A549 (cell line): ENCODE measurements at regions not wholly inside any gene's neighbourhood (a gene's known extent, or its start where the extent isn't known, plus 50 kb on each side); places are given as distances from the start of the nearest gene placed in this dataset.

Experiments used
- ATAC-seq, 2 experiments: fragments of 200-7000 bp in 1 of 2; fragments of >200 bp in 1 of 2; cut with Nextera tagmentation in 1 of 2; cut with Tn5 transposase in 1 of 2; 3 replicates each; pipeline versions ENCODE4 v1.8.0 to v1.9.1; 2018 to 2020; ENCODE audit warnings: mild to moderate bottlenecking in 1 of 2, moderate library complexity in 1 of 2
- CTCF ChIA-PET: fragments of 300-600 bp; sonication (Branson Sonifier 250); formaldehyde crosslinking; extraction: SDS; loops from one replicate; lab custom pipeline; 2021; ENCODE audit warnings: antibody characterized with exemption, inconsistent platforms; lab: Yijun Ruan, JAX
- POLR2A ChIA-PET: fragments of 350-600 bp; formaldehyde crosslinking; extraction: SDS; loops from one replicate; lab custom pipeline; 2021; ENCODE audit warnings: antibody characterized with exemption, inconsistent platforms; lab: Yijun Ruan, JAX
- DNase-seq, 2 experiments: peaks; one replicate each; pipeline versions ENCODE4 v3.0.0 to v3.0.0-alpha.2; 2011 to 2016; ENCODE audit warnings: low read depth in 1 of 2, low spot score in 1 of 2
- FAIRE-seq: peaks from 2 replicates; lab custom pipeline; 2011; peaks lifted over from hg19 to GRCh38; lab: Jason Lieb, UNC
- H3K27ac ChIP-seq, 2 experiments: fragments of >200 bp; sonication (Bioruptor Twin); formaldehyde crosslinking; 3 replicates each; pipeline ENCODE4 v1.5.1; 2016 to 2017
- H3K4me1 ChIP-seq: fragments of >200 bp; sonication (Bioruptor Twin); formaldehyde crosslinking; 3 replicates; pipeline ENCODE4 v1.6.1; 2016
- H3K4me2 ChIP-seq: fragments of >200 bp; sonication (Bioruptor Twin); formaldehyde crosslinking; 3 replicates; pipeline ENCODE4 v1.6.1; 2016
- H3K4me3 ChIP-seq: fragments of >200 bp; sonication (Bioruptor Twin); formaldehyde crosslinking; 3 replicates; pipeline ENCODE4 v1.5.1; 2016
- H3K9me3 ChIP-seq: fragments of >200 bp; sonication (Bioruptor Twin); formaldehyde crosslinking; 3 replicates; pipeline ENCODE4 v1.6.1; 2016
- CBX2 ChIP-seq: fragments of 200-600 bp; sonication (generic); IDR thresholded peaks from 2 replicates; pipeline ENCODE4 v1.6.1; 2016; ENCODE audit warnings: low read depth, mild to moderate bottlenecking, borderline replicate concordance
- CBX8 ChIP-seq: fragments of 200-600 bp; sonication (generic); IDR thresholded peaks from 2 replicates; pipeline ENCODE4 v1.6.1; 2016
- CEBPB ChIP-seq, 2 experiments: fragments of >200 bp in 1 of 2; sonication (Bioruptor Twin) in 1 of 2; formaldehyde crosslinking in 1 of 2; IDR thresholded peaks; 2 replicates each; pipeline ENCODE4 v1.6.1; 2012 to 2016
- CHD4 ChIP-seq: fragments of 200-600 bp; sonication (generic); IDR thresholded peaks from 2 replicates; pipeline ENCODE4 v1.6.1; 2016; ENCODE audit warnings: antibody characterized with exemption, mild to moderate bottlenecking, borderline replicate concordance
- EP300 ChIP-seq, 2 experiments: fragments of >200 bp; sonication (Bioruptor Twin); formaldehyde crosslinking; IDR thresholded peaks; 2 replicates in 1 of 2; 3 replicates in 1 of 2; pipeline ENCODE4 v1.6.1; 2016 to 2017
- ESRRA ChIP-seq: fragments of 150-350 bp; IDR thresholded peaks from 2 replicates; pipeline ENCODE4 v1.6.1; 2014; ENCODE audit warnings: mild to moderate bottlenecking, low read length, borderline replicate concordance
- FOSL2 ChIP-seq, 2 experiments: fragments of 450-650 bp in 1 of 2; fragments of >200 bp in 1 of 2; sonication (Bioruptor Twin) in 1 of 2; formaldehyde crosslinking; IDR thresholded peaks; 2 replicates each; pipeline versions ENCODE4 v1.5.0 to v1.6.1; 2016 to 2020; ENCODE audit warnings: mild to moderate bottlenecking in 1 of 2, moderate library complexity in 1 of 2
- FOXS1 ChIP-seq: fragments of 250-450 bp; sonication (Bioruptor Pico); IDR thresholded peaks from 2 replicates; pipeline ENCODE4 v1.5.0; 2020; ENCODE audit warnings: mild to moderate bottlenecking, moderate library complexity
- HDAC2 ChIP-seq: fragments of 200-600 bp; sonication (generic); IDR thresholded peaks from 2 replicates; pipeline ENCODE4 v1.6.1; 2016
- HEYL ChIP-seq: fragments of 250-450 bp; sonication (Bioruptor Pico); IDR thresholded peaks from 2 replicates; pipeline ENCODE4 v1.8.0; 2021; ENCODE audit warnings: mild to moderate bottlenecking, moderate library complexity
- HOXA7 ChIP-seq: fragments of 250-450 bp; sonication (Bioruptor Pico); IDR thresholded peaks from 2 replicates; pipeline ENCODE4 v1.5.0; 2020; ENCODE audit warnings: mild to moderate bottlenecking, moderate library complexity
- HOXB13 ChIP-seq: fragments of 250-450 bp; sonication (Bioruptor Pico); IDR thresholded peaks from 2 replicates; pipeline ENCODE4 v1.5.0; 2020; ENCODE audit warnings: low read depth, mild to moderate bottlenecking, moderate library complexity
- HOXB5 ChIP-seq: fragments of 250-450 bp; sonication (Bioruptor Pico); IDR thresholded peaks from 2 replicates; pipeline ENCODE4 v1.5.0; 2020; ENCODE audit warnings: mild to moderate bottlenecking, moderate library complexity
- JUNB ChIP-seq: fragments of >200 bp; sonication (Bioruptor Twin); formaldehyde crosslinking; IDR thresholded peaks from 2 replicates; pipeline ENCODE4 v1.6.1; 2016
- KDM1A ChIP-seq: fragments of 200-600 bp; sonication (generic); IDR thresholded peaks from 2 replicates; pipeline ENCODE4 v1.6.1; 2016; ENCODE audit warnings: low read depth, mild to moderate bottlenecking
- NPAS2 ChIP-seq: fragments of 250-450 bp; sonication (Bioruptor Pico); IDR thresholded peaks from 2 replicates; pipeline ENCODE4 v1.8.0; 2022; ENCODE audit warnings: mild to moderate bottlenecking, moderate library complexity, borderline replicate concordance
- POLR2A ChIP-seq: IDR thresholded peaks from 2 replicates; pipeline ENCODE4 v1.6.1; 2012; ENCODE audit warnings: mild to moderate bottlenecking, low read length
- POLR2AphosphoS2 ChIP-seq: conservative IDR thresholded peaks from 2 replicates; pipeline ENCODE4 v1.6.1; 2012; ENCODE audit warnings: low read length, improper control_type of control experiment, inconsistent platforms
- RFX5 ChIP-seq: fragments of 450-650 bp; IDR thresholded peaks from 2 replicates; pipeline ENCODE4 v1.7.1; 2014; ENCODE audit warnings: antibody characterized with exemption, mild to moderate bottlenecking, moderate library complexity
- SREBF2 ChIP-seq: fragments of 450-650 bp; IDR thresholded peaks from 2 replicates; pipeline ENCODE4 v1.6.1; 2014; ENCODE audit warnings: mild to moderate bottlenecking, moderate library complexity
- TFCP2L1 ChIP-seq: fragments of 250-450 bp; sonication (Bioruptor Pico); IDR thresholded peaks from 2 replicates; pipeline ENCODE4 v1.5.0; 2021; ENCODE audit warnings: mild to moderate bottlenecking
- ZFP36 ChIP-seq: fragments of 450-650 bp; IDR thresholded peaks from 2 replicates; pipeline ENCODE4 v1.6.1; 2014; ENCODE audit warnings: borderline replicate concordance; ENCODE audit not compliant: partially characterized antibody
- ZNF302 ChIP-seq: fragments of 250-450 bp; sonication (Bioruptor Pico); IDR thresholded peaks from 2 replicates; pipeline ENCODE4 v1.9.0; 2021; ENCODE audit warnings: inconsistent platforms, mild to moderate bottlenecking, moderate library complexity
- ZSCAN20 ChIP-seq: fragments of 250-450 bp; sonication (Bioruptor Pico); IDR thresholded peaks from 2 replicates; pipeline ENCODE4 v1.8.0; 2022; ENCODE audit warnings: mild to moderate bottlenecking, moderate library complexity
- WGBS: methylation state at CpG from one replicate; pipeline ENCODE4 v1.1.6; 2017; ENCODE audit errors: missing lambda C conversion rate; 5-methylcytosine and 5-hydroxymethylcytosine counted together
- TF ChIP-seq, protein P1 (sequence below): IDR thresholded peaks from 2 replicates; pipeline ENCODE4 v1.6.1; 2012
- TF ChIP-seq, protein P2 (sequence below): fragments of >200 bp; sonication (Bioruptor Twin); formaldehyde crosslinking; IDR thresholded peaks from 3 replicates; pipeline ENCODE4 v1.6.1; 2016
- TF ChIP-seq, protein P3 (sequence below): fragments of >200 bp; sonication (Bioruptor Twin); formaldehyde crosslinking; IDR thresholded peaks from 2 replicates; pipeline ENCODE4 v1.6.1; 2016
- TF ChIP-seq, protein P4 (sequence below): IDR thresholded peaks from 2 replicates; pipeline ENCODE4 v1.6.1; 2012

- no peak for TF ChIP-seq HDAC2
- TF ChIP-seq POLR2A = no peak
- no peak for TF ChIP-seq RFX5
- TF ChIP-seq CEBPB (IDR thresholded peaks at IDR 0.05) = no peak
- no peak for TF ChIP-seq ZFP36
- no peak for TF ChIP-seq JUNB
- no peak for TF ChIP-seq ZSCAN20 (CRISPR knock-in tag)
- no peak for TF ChIP-seq CHD4
- TF ChIP-seq KDM1A = no peak
- TF ChIP-seq, protein P1, sequence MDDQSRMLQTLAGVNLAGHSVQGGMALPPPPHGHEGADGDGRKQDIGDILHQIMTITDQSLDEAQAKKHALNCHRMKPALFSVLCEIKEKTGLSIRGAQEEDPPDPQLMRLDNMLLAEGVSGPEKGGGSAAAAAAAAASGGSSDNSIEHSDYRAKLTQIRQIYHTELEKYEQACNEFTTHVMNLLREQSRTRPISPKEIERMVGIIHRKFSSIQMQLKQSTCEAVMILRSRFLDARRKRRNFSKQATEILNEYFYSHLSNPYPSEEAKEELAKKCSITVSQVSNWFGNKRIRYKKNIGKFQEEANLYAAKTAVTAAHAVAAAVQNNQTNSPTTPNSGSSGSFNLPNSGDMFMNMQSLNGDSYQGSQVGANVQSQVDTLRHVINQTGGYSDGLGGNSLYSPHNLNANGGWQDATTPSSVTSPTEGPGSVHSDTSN = no peak
- no peak for TF ChIP-seq FOXS1
- no peak for TF ChIP-seq CBX2
- no peak for TF ChIP-seq ZNF302 (CRISPR knock-in tag)
- FAIRE-seq = no peak
- Histone ChIP-seq H3K4me2 (no peak overlapping the region), H3K4me1 (no peaks in the 10 kb centered on the region), H3K4me3 (no peak overlapping the region), H3K9me3 (no peaks in the 10 kb centered on the region), H3K27ac (no peak overlapping the region)
- WGBS = 0% methylated on average over 1 of the region's 1 CpG
- ChIA-PET POLR2A (no interaction called here), CTCF (no interaction called here)
- DNase-seq = no peak
- ATAC-seq = no peak
Measured at GRCh38 chr3:170644711-170645110, 58.8 kb upstream of the SLC7A14 start.

GRCh38 chr3:170643831-170644230 lies 58.0 kb upstream of the SLC7A14 start:
- Histone ChIP-seq H3K4me3 (no peak overlapping the region), H3K4me2 (no peak overlapping the region), H3K4me1 (no peaks in the 10 kb centered on the region), H3K9me3 (no peaks in the 10 kb centered on the region), H3K27ac (no peak overlapping the region)
- 43% methylated on average over 3 of the region's 3 CpGs for WGBS
- TF ChIP-seq HOXB5 (no peak), HEYL (no peak), ZNF302 (CRISPR knock-in tag) (no peak), SREBF2 (no peak), HOXB13 (CRISPR knock-in tag) (no peak), EP300 (IDR thresholded peaks at IDR 0.05) (no peak)
- TF ChIP-seq, protein P2, sequence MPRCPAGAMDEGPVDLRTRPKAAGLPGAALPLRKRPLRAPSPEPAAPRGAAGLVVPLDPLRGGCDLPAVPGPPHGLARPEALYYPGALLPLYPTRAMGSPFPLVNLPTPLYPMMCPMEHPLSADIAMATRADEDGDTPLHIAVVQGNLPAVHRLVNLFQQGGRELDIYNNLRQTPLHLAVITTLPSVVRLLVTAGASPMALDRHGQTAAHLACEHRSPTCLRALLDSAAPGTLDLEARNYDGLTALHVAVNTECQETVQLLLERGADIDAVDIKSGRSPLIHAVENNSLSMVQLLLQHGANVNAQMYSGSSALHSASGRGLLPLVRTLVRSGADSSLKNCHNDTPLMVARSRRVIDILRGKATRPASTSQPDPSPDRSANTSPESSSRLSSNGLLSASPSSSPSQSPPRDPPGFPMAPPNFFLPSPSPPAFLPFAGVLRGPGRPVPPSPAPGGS = no peak
- DNase-seq (no peak), ATAC-seq (no peak), FAIRE-seq (no peak)
- POLR2A ChIA-PET = no interaction called here
- CTCF ChIA-PET = interaction anchor here (0.6 to 1.1 kb wide), 2 partner anchors 46 to 47 kb away, joined by 3 read pairs; no protein-coding TSS in a partner anchor

DNA sequence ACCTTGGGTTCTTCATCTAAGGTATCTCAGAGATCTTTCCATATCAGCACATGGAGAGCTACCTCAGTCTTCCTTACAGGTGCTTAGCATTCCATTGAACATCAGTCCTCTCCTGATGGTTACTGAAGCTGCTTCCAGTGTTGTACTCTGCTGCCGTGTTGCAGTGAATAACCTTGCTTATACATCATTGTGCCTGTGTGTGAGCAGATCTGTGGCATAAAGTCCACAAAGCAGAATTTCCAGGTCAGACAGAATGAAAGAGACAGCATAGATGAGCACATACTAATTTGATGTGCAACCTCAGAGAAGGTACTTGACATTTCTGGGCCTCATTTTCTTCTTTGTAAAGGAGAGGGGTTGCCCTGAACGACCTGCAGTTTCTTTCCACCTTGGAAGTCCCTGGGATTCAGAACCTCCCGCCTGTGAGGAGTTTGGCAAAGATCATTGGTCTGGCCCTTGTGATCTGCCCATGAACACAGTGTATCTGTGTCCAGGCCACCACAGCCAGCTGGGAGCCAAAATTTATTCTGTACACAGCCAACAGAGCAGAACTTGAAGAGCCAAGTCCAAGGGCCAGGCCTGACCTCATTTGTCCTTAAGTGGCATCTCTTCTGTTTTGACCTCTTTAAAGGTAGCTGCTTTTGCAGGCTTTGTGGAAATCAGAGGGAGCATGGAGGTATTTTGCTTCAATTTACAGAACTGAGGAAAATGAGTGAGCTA lies 57.2 kb upstream of the SLC7A14 start:
- POLR2A ChIA-PET = no interaction called here
- no peak for DNase-seq
- no peak for FAIRE-seq
- Histone ChIP-seq H3K27ac (no peak overlapping the region), H3K4me3 (no peak overlapping the region), H3K4me1 (no peaks in the 10 kb centered on the region), H3K4me2 (no peak overlapping the region), H3K9me3 (no peaks in the 10 kb centered on the region)
- TF ChIP-seq POLR2AphosphoS2 (no peak), NPAS2 (CRISPR knock-in tag) (no peak), FOSL2 (IDR thresholded peaks at IDR 0.05) (no peak), FOSL2 (CRISPR knock-in tag; IDR thresholded peaks at IDR 0.05) (no peak), CBX8 (no peak), HOXA7 (CRISPR knock-in tag) (no peak), POLR2A (no peak), ESRRA (no peak), TFCP2L1 (no peak)
- TF ChIP-seq, protein P3, sequence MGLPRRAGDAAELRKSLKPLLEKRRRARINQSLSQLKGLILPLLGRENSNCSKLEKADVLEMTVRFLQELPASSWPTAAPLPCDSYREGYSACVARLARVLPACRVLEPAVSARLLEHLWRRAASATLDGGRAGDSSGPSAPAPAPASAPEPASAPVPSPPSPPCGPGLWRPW = no peak
- TF ChIP-seq, protein P4, sequence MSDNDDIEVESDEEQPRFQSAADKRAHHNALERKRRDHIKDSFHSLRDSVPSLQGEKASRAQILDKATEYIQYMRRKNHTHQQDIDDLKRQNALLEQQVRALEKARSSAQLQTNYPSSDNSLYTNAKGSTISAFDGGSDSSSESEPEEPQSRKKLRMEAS = no peak
- WGBS = 42% methylated on average over 3 of the region's 3 CpGs
- CTCF ChIA-PET = interaction anchor here (0.6 to 1.1 kb wide), 2 partner anchors 47 to 48 kb away, joined by 3 read pairs; no protein-coding TSS in a partner anchor
- ATAC-seq = no peak
